MM.1S (cell line): ENCODE measurements at regions not wholly inside any gene's neighbourhood (a gene's known extent, or its start where the extent isn't known, plus 50 kb on each side); places are given as distances from the start of the nearest gene placed in this dataset.

Experiments
- EZH2phosphoT487 ChIP-seq: fragments of 300-600 bp; sonication (generic); IDR thresholded peaks from 2 replicates; pipeline ENCODE4 v1.6.1; 2018; ENCODE audit warnings: antibody characterized with exemption, low read length
- TF ChIP-seq, protein P1 (sequence below): fragments of 300-600 bp; sonication (generic); IDR thresholded peaks from 2 replicates; pipeline ENCODE4 v1.5.1; 2016; ENCODE audit warnings: antibody characterized with exemption, low read length, mixed read lengths

GRCh38 chr4:45920861-45921260, 203.0 kb downstream of the GABRG1 start:
- TF ChIP-seq, protein P1, sequence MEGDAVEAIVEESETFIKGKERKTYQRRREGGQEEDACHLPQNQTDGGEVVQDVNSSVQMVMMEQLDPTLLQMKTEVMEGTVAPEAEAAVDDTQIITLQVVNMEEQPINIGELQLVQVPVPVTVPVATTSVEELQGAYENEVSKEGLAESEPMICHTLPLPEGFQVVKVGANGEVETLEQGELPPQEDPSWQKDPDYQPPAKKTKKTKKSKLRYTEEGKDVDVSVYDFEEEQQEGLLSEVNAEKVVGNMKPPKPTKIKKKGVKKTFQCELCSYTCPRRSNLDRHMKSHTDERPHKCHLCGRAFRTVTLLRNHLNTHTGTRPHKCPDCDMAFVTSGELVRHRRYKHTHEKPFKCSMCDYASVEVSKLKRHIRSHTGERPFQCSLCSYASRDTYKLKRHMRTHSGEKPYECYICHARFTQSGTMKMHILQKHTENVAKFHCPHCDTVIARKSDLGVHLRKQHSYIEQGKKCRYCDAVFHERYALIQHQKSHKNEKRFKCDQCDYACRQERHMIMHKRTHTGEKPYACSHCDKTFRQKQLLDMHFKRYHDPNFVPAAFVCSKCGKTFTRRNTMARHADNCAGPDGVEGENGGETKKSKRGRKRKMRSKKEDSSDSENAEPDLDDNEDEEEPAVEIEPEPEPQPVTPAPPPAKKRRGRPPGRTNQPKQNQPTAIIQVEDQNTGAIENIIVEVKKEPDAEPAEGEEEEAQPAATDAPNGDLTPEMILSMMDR = no peak
- no peak for TF ChIP-seq EZH2phosphoT487
